Left lung (tissue), 4 donors: ENCODE measurements at regions not wholly inside any gene's neighbourhood (a gene's known extent, or its start where the extent isn't known, plus 50 kb on each side); places are given as distances from the start of the nearest gene placed in this dataset.

Experiments
- ATAC-seq: fragments of 200-7000 bp; cut with Tn5 transposase; one replicate; pipeline ENCODE4 v1.9.1; 2020; ENCODE audit warnings: moderate library complexity
- DNase-seq, 4 donors: peaks; one replicate each; pipeline ENCODE4 v3.0.0-alpha.2; 2013 to 2020
- H3K27ac ChIP-seq, 2 donors: fragments of 200-600 bp; sonication (generic) in 1 of 2; one replicate each; pipeline versions ENCODE4 v1.5.0 to v1.8.0; 2020 to 2021
- H3K27me3 ChIP-seq, 2 donors: fragments of 200-600 bp; sonication (generic) in 1 of 2; one replicate each; pipeline versions ENCODE4 v1.5.0 to v1.8.0; 2020 to 2021
- H3K36me3 ChIP-seq, 2 donors: fragments of 200-600 bp; sonication (generic) in 1 of 2; one replicate each; pipeline versions ENCODE4 v1.5.0 to v1.8.0; 2020 to 2021
- H3K4me1 ChIP-seq, 2 donors: fragments of 200-600 bp; one replicate each; pipeline ENCODE4 v1.8.0; 2021
- H3K4me3 ChIP-seq, 2 donors: fragments of 200-600 bp; sonication (generic) in 1 of 2; one replicate each; pipeline versions ENCODE4 v1.5.0 to v1.8.0; 2020 to 2021; ENCODE audit warnings: mild to moderate bottlenecking in 1 of 2
- H3K9me3 ChIP-seq, 2 donors: fragments of 200-600 bp; sonication (generic) in 1 of 2; one replicate each; pipeline versions ENCODE4 v1.5.0 to v1.8.0; 2020 to 2021
- intact Hi-C, 2 donors: fragments of 100-400 bp; cut with DNase I; formaldehyde crosslinking; loops; one replicate each; pipeline versions ENCODE4 v1.11.2 to v1.14.2; 2022
- TF ChIP-seq, protein P1 (sequence below), 2 donors: fragments of 200-600 bp; sonication (generic) in 1 of 2; IDR thresholded peaks; one replicate each; pipeline versions ENCODE4 v1.5.0 to v1.8.0; 2021; ENCODE audit warnings: antibody characterized with exemption in 2 of 2
- donor health status: DM: no; HTN: yes; CAD: no.
- donor health status: DM: no; HTN: no; CAD: no.

DNA sequence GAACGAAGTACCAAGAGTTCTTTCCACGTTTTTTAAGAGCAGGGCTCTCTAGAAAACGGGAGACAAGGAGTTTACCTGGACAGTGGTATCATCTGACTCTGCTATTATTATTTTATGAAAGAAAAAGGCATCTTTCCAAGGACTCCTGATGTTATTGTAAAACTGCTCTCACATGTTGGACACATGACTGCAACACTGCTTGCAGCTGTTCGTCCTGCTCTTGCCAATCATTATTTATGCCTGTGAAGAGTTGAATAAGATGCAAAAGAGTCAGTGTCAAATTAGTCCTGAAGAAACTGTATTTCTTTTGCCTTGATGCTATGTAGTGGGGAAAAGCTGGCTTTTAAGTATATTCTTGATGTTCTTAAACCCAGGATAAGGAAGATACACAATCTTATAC is 284.5 kb upstream of the PTGER4 start:
- Histone ChIP-seq H3K4me3 (no peak overlapping the region), H3K27ac (no peak overlapping the region), H3K9me3 (no peaks in the 10 kb centered on the region), H3K27me3 (no peaks in the 10 kb centered on the region), H3K4me1 (peaks cover 0 to 15% of the 10 kb centered on the region in 2 donors), H3K36me3 (no peaks in the 10 kb centered on the region)
- DNase-seq = no peak
- TF ChIP-seq, protein P1, sequence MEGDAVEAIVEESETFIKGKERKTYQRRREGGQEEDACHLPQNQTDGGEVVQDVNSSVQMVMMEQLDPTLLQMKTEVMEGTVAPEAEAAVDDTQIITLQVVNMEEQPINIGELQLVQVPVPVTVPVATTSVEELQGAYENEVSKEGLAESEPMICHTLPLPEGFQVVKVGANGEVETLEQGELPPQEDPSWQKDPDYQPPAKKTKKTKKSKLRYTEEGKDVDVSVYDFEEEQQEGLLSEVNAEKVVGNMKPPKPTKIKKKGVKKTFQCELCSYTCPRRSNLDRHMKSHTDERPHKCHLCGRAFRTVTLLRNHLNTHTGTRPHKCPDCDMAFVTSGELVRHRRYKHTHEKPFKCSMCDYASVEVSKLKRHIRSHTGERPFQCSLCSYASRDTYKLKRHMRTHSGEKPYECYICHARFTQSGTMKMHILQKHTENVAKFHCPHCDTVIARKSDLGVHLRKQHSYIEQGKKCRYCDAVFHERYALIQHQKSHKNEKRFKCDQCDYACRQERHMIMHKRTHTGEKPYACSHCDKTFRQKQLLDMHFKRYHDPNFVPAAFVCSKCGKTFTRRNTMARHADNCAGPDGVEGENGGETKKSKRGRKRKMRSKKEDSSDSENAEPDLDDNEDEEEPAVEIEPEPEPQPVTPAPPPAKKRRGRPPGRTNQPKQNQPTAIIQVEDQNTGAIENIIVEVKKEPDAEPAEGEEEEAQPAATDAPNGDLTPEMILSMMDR (IDR thresholded peaks at IDR 0.05) = no peak
- intact Hi-C loops = no loop called here
- ATAC-seq = no peak

GRCh38 chr5:40394698-40395097 is 285.0 kb upstream of the PTGER4 start:
- no peaks in the 10 kb centered on the region for H3K36me3 ChIP-seq
- intact Hi-C loops = no loop called here
- TF ChIP-seq, protein P1 (IDR thresholded peaks at IDR 0.05) = no peak
- H3K27ac ChIP-seq = no peak overlapping the region
- no peaks in the 10 kb centered on the region for H3K9me3 ChIP-seq
- DNase-seq (no peak), ATAC-seq (no peak)
- no peak overlapping the region for H3K4me3 ChIP-seq
- peaks cover 0 to 15% of the 10 kb centered on the region in 2 donors for H3K4me1 ChIP-seq
- no peaks in the 10 kb centered on the region for H3K27me3 ChIP-seq

GRCh38 chr5:40391642-40392041 is 288.1 kb upstream of the PTGER4 start:
- intact Hi-C loops = no loop called here
- DNase-seq (no peak), ATAC-seq (peak; percentile 42)
- Histone ChIP-seq H3K36me3 (no peaks in the 10 kb centered on the region), H3K4me3 (no peak overlapping the region), H3K27ac (no peak overlapping the region), H3K4me1 (peaks cover 0 to 26% of the 10 kb centered on the region in 2 donors), H3K9me3 (no peaks in the 10 kb centered on the region), H3K27me3 (no peaks in the 10 kb centered on the region)
- TF ChIP-seq, protein P1 (IDR thresholded peaks at IDR 0.05) = no peak

- TF ChIP-seq, protein P1 (IDR thresholded peaks at IDR 0.05) = no peak
- ATAC-seq (no peak), DNase-seq (no peak)
- Histone ChIP-seq H3K4me3 (no peak overlapping the region), H3K27me3 (no peaks in the 10 kb centered on the region), H3K27ac (no peak overlapping the region), H3K4me1 (peaks cover 3 to 37% of the 10 kb centered on the region in 2 donors), H3K36me3 (no peaks in the 10 kb centered on the region), H3K9me3 (no peaks in the 10 kb centered on the region)
- intact Hi-C loops = no loop called here
Measured at GRCh38 chr5:40390281-40391149, 289.2 kb upstream of the PTGER4 start.

GRCh38 chr5:40389591-40389990 is 290.1 kb upstream of the PTGER4 start:
- H3K9me3 ChIP-seq = no peaks in the 10 kb centered on the region
- H3K36me3 ChIP-seq = no peaks in the 10 kb centered on the region
- intact Hi-C loops = no loop called here
- TF ChIP-seq, protein P1 (IDR thresholded peaks at IDR 0.05) = no peak
- no peaks in the 10 kb centered on the region for H3K27me3 ChIP-seq
- no peak overlapping the region for H3K27ac ChIP-seq
- ATAC-seq = no peak
- H3K4me3 ChIP-seq = no peak overlapping the region
- H3K4me1 ChIP-seq = peaks cover 5 to 46% of the 10 kb centered on the region in 2 donors
- no peak for DNase-seq
